HCT116 (cell line): ENCODE measurements at regions not wholly inside any gene's neighbourhood (a gene's known extent, or its start where the extent isn't known, plus 50 kb on each side); places are given as distances from the start of the nearest gene placed in this dataset.

Experiments used
- ATAC-seq: fragments of 200-7000 bp; cut with Tn5 transposase; 2 replicates; pipeline ENCODE4 v1.9.1; 2020; ENCODE audit warnings: mild to moderate bottlenecking, moderate library complexity
- BruUV-seq: library from RNA; stranded (reverse); fragments of 400-500 nt; replicated peaks from 2 replicates; lab custom pipeline; 2021; lab: Mats Ljungman, UMichigan
- CTCF ChIA-PET: fragments of 300-600 bp; sonication (Branson Sonifier 250); formaldehyde crosslinking; loops from one replicate; lab custom pipeline; 2021; ENCODE audit warnings: antibody characterized with exemption; lab: Charles Lee
- POLR2A ChIA-PET: fragments of 300-600, 350-600 bp; sonication (Branson Sonifier 250); formaldehyde crosslinking; loops from one replicate; lab custom pipeline; 2021; ENCODE audit warnings: antibody characterized with exemption; lab: Charles Lee
- RAD21 ChIA-PET, 2 experiments: fragments of 300-600 bp; sonication (Branson Sonifier 250); formaldehyde crosslinking; loops; one replicate each; lab custom pipeline; 2023; ENCODE audit warnings: low total read pairs in 2 of 2; ENCODE audit not compliant: uncharacterized antibody in 2 of 2, unreplicated experiment in 2 of 2, low non-redundant PET in 1 of 2; lab: Charles Lee
- DNase-seq: peaks from one replicate; pipeline ENCODE4 v3.0.0-alpha.2; 2010; ENCODE audit warnings: low read depth, low spot score
- H2AFZ ChIP-seq: fragments of 200-600 bp; shearing (Covaris generic), sonication (generic); 2 replicates; pipeline ENCODE4 v1.6.1; 2017; ENCODE audit warnings: low read depth, mixed run types, mixed read lengths, antibody characterized with exemption, low read length; ENCODE audit not compliant: poor library complexity, severe bottlenecking
- H3K27ac ChIP-seq: 2 replicates; pipeline ENCODE4 v1.5.1; 2012; ENCODE audit warnings: low read depth, low read length
- H3K27me3 ChIP-seq: fragments of 200-600 bp; sonication (generic); 2 replicates; pipeline ENCODE4 v1.6.1; 2016; ENCODE audit warnings: mixed run types, low read length, mixed read lengths; ENCODE audit not compliant: insufficient read depth
- H3K36me3 ChIP-seq, 2 experiments: fragments of 200-500 bp in 1 of 2; fragments of 200-600 bp in 1 of 2; sonication (Bioruptor generic) in 1 of 2; sonication (generic) in 1 of 2; 2 replicates each; pipeline versions ENCODE4 v1.5.1 to v1.6.1; 2014 to 2016; ENCODE audit warnings: low read length in 2 of 2, inconsistent platforms in 1 of 2, mixed read lengths in 1 of 2, mixed run types in 1 of 2; ENCODE audit not compliant: insufficient read depth in 2 of 2, control insufficient read depth in 1 of 2
- H3K4me1 ChIP-seq, 2 experiments: fragments of 200-600 bp in 1 of 2; sonication (generic) in 1 of 2; 2 replicates each; pipeline versions ENCODE4 v1.5.1 to v1.6.1; 2012 to 2017; ENCODE audit warnings: low read length in 2 of 2, inconsistent platforms in 1 of 2, mild to moderate bottlenecking in 1 of 2, mixed read lengths in 1 of 2, mixed run types in 1 of 2, moderate library complexity in 1 of 2; ENCODE audit not compliant: insufficient read depth in 2 of 2, control insufficient read depth in 1 of 2
- H3K4me2 ChIP-seq: fragments of 200-600 bp; sonication (generic); 2 replicates; pipeline ENCODE4 v1.6.1; 2017; ENCODE audit warnings: mixed run types, low read length, mixed read lengths
- H3K4me3 ChIP-seq, 2 experiments: fragments of 200-600 bp in 1 of 2; sonication (generic) in 1 of 2; replicated peaks in 1 of 2; 2 replicates each; pipeline ENCODE4 v1.5.1; 2011 to 2016; ENCODE audit warnings: low read length in 2 of 2, control low read depth in 1 of 2, low read depth in 1 of 2, mild to moderate bottlenecking in 1 of 2, mixed read lengths in 1 of 2, mixed run types in 1 of 2
- H3K79me2 ChIP-seq: fragments of 200-600 bp; sonication (generic); 2 replicates; pipeline ENCODE4 v1.6.1; 2017; ENCODE audit warnings: mild to moderate bottlenecking, mixed run types, low read length, moderate library complexity, mixed read lengths; ENCODE audit not compliant: insufficient read depth
- H3K9ac ChIP-seq: fragments of 200-600 bp; sonication (generic); 2 replicates; pipeline ENCODE4 v1.6.1; 2016; ENCODE audit warnings: low read length, mixed read lengths
- H3K9me2 ChIP-seq: fragments of 200-600 bp; sonication (generic), shearing (Covaris generic); 2 replicates; pipeline ENCODE4 v1.6.1; 2017; ENCODE audit warnings: mixed run types, mild to moderate bottlenecking, moderate library complexity; ENCODE audit not compliant: insufficient read depth
- H3K9me3 ChIP-seq, 2 experiments: fragments of 200-500 bp in 1 of 2; fragments of 200-600 bp in 1 of 2; sonication (Bioruptor generic) in 1 of 2; sonication (generic) in 1 of 2; 2 replicates each; pipeline ENCODE4 v1.6.1; 2014 to 2017; ENCODE audit warnings: low read length in 2 of 2, mixed read lengths in 2 of 2, inconsistent platforms in 1 of 2, low read depth in 1 of 2, mild to moderate bottlenecking in 1 of 2, mixed run types in 1 of 2, moderate library complexity in 1 of 2; ENCODE audit not compliant: control insufficient read depth in 1 of 2, insufficient read depth in 1 of 2
- H4K20me1 ChIP-seq: fragments of 200-600 bp; sonication (generic), shearing (Covaris generic); 2 replicates; pipeline ENCODE4 v1.6.1; 2017; ENCODE audit warnings: mixed run types, mild to moderate bottlenecking, moderate library complexity; ENCODE audit not compliant: insufficient read depth
- CTCF ChIP-seq, 3 experiments: fragments of 200-600 bp in 1 of 3; sonication (generic) in 1 of 3; IDR thresholded peaks in 2 of 3; conservative IDR thresholded peaks in 1 of 3; 2 replicates each; pipeline ENCODE4 v1.5.1; 2012 to 2017; ENCODE audit warnings: low read depth in 2 of 3, low read length in 2 of 3, antibody characterized with exemption in 1 of 3, borderline replicate concordance in 1 of 3, control low read depth in 1 of 3, mild to moderate bottlenecking in 1 of 3, mixed read lengths in 1 of 3, mixed run types in 1 of 3, moderate library complexity in 1 of 3; ENCODE audit not compliant: insufficient read depth in 1 of 3
- EGR1 ChIP-seq: IDR thresholded peaks from 2 replicates; pipeline ENCODE4 v1.6.1; 2012; ENCODE audit warnings: low read depth
- EZH2 ChIP-seq: fragments of 200-600 bp; sonication (generic); IDR thresholded peaks from 2 replicates; pipeline ENCODE4 v1.6.1; 2017; ENCODE audit warnings: antibody characterized with exemption, mixed run types
- EZH2phosphoT487 ChIP-seq: fragments of 200-600 bp; IDR thresholded peaks from 2 replicates; pipeline ENCODE4 v1.6.1; 2018; ENCODE audit warnings: antibody characterized with exemption, borderline replicate concordance
- FOSL1 ChIP-seq: IDR thresholded peaks from 2 replicates; pipeline ENCODE4 v1.6.1; 2012; ENCODE audit warnings: low read depth
- JUND ChIP-seq: IDR thresholded peaks from 2 replicates; pipeline ENCODE4 v1.6.1; 2012
- RAD21 ChIP-seq: IDR thresholded peaks from 2 replicates; pipeline ENCODE4 v1.6.1; 2012; ENCODE audit warnings: low read depth, mild to moderate bottlenecking
- REST ChIP-seq: IDR thresholded peaks from 2 replicates; pipeline ENCODE4 v1.6.1; 2012; ENCODE audit warnings: low read depth
- SIN3A ChIP-seq: IDR thresholded peaks from 2 replicates; pipeline ENCODE4 v1.6.1; 2012; ENCODE audit warnings: low read depth
- SRF ChIP-seq: IDR thresholded peaks from 2 replicates; pipeline ENCODE4 v1.6.1; 2012; ENCODE audit warnings: low read depth
- TCF7L2 ChIP-seq: IDR thresholded peaks from 2 replicates; pipeline ENCODE4 v1.7.0; 2011; ENCODE audit warnings: borderline replicate concordance, inconsistent platforms; ENCODE audit not compliant: insufficient read depth, insufficient read length; ENCODE audit errors: extremely low read depth
- YY1 ChIP-seq: IDR thresholded peaks from 2 replicates; pipeline ENCODE4 v1.6.1; 2011; ENCODE audit warnings: low read length, low read depth, moderate library complexity, mild to moderate bottlenecking; ENCODE audit not compliant: insufficient replicate concordance; ENCODE audit errors: extremely low read depth
- ZFX ChIP-seq: fragments of 450-650 bp; IDR thresholded peaks from 2 replicates; pipeline ENCODE4 v1.6.1; 2017
- ZNF274 ChIP-seq: fragments of 200-500 bp; sonication (Bioruptor generic); IDR thresholded peaks from 2 replicates; pipeline ENCODE4 v1.6.1; 2014; ENCODE audit warnings: mild to moderate bottlenecking, low read depth, low read length, inconsistent platforms
- intact Hi-C: fragments of 100-400 bp; cut with micrococcal nuclease; formaldehyde crosslinking; loops from 2 replicates; pipeline ENCODE4 v1.10.0; 2022

- Histone ChIP-seq H3K36me3 (no peaks in the 10 kb centered on the region), H3K27me3 (no peaks in the 10 kb centered on the region), H3K9me3 (peaks cover 7 to 9% of the 10 kb centered on the region in 2 experiments; a peak in 2 of 4 replicates), H3K9ac (no peak overlapping the region), H4K20me1 (no peaks in the 10 kb centered on the region), H3K4me1 (no peaks in the 10 kb centered on the region), H3K79me2 (no peaks in the 10 kb centered on the region), H2AFZ (no peak overlapping the region), H3K4me3 (no peak overlapping the region), H3K9me2 (no peaks in the 10 kb centered on the region), H3K4me2 (no peak overlapping the region), H3K27ac (no peak overlapping the region)
- BruUV-seq = no TSS peak
- intact Hi-C loops = no loop called here
- RAD21 ChIA-PET = no interaction called here
- no peak for ATAC-seq
- POLR2A ChIA-PET = no interaction called here
- DNase-seq = no peak
- CTCF ChIA-PET = no interaction called here
- TF ChIP-seq CTCF (IDR thresholded peaks at IDR 0.05 in 2 of 3, conservative IDR thresholded peaks at IDR 0.05 in 1 of 3; ENCODE audit: borderline replicate concordance in 1 of 3, insufficient read depth in 1 of 3, low read depth in 2 of 3, low read length in 2 of 3) (no peak), JUND (no peak), SRF (no peak), REST (no peak), TCF7L2 (no peak), EZH2 (no peak), ZFX (no peak), ZNF274 (no peak), YY1 (no peak), RAD21 (no peak), EZH2phosphoT487 (no peak), FOSL1 (no peak), SIN3A (no peak), EGR1 (no peak)
These were observed 188.8 kb upstream of the GPC6 start for GRCh38 chr13:93037780-93038179.
